Medulla oblongata (tissue), 1 donor: ENCODE measurements at regions not wholly inside any gene's neighbourhood (a gene's known extent, or its start where the extent isn't known, plus 50 kb on each side); places are given as distances from the start of the nearest gene placed in this dataset.

Source experiments
- DNase-seq: peaks from one replicate; pipeline ENCODE4 v3.0.0-alpha.2; 2015; ENCODE audit errors: extremely low spot score

- DNase-seq: no peak
These were observed 218.2 kb downstream of the JRKL start for GRCh38 chr11:96607864-96608558.

- DNase-seq: no peak
These were observed 224.3 kb downstream of the JRKL start for GRCh38 chr11:96614101-96614500.

- DNase-seq: no peak
These were observed 225.0 kb downstream of the JRKL start for GRCh38 chr11:96614846-96615245.

- no peak for DNase-seq
These were observed 230.7 kb downstream of the JRKL start for GRCh38 chr11:96620464-96621044.

- DNase-seq: no peak
These were observed 231.3 kb downstream of the JRKL start for GRCh38 chr11:96621161-96621560.

DNA sequence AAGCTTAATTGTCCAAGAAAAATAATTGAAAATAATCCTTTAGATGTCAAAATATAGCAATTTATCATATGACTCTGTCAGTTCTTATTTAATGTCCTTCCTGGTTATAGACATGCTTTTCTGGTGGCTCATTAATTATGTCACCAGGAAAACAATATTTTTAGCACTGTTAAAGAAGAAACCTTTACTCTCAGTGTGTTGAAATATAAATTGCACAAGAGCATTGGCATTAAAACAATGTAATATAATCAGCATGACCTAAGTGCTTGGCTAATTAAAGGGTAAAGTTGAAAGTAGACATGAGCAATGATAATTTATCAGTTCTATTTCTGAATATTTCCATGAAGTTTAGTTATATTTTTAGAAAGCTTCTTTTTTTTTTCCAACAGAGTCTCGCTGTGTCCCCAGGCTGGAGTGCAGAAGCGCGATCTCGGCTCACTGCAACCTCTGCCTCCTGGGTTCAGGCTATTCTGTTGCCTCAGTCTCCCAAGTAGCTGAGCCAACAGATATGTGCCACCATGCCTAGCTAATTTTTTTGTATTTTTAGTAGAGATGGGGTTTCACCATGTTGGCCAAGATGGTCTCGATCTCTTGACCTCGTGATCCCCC is 232.3 kb downstream of the JRKL start:
- DNase-seq: no peak

- DNase-seq: no peak
These were observed 234.3 kb downstream of the JRKL start for GRCh38 chr11:96624126-96624525.

DNA sequence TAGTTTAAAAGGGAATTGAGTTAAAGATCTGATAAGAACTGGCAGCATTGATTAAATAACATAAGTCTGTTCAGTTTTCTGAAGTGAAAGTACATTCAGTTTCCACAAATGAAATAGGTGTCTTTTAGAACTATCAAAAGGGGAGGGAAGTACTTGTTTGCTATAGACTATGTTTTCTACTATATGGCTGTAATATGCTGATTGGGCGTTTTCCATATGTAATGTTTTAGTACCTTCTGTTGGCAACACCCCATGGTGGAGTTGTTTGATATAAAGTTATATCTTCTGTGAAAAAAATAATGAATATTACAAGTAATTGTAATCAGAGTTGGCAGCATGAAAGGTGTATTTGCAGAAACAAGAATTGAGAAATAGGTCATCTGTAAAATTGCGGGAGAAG is 237.6 kb downstream of the JRKL start:
- no peak for DNase-seq

- DNase-seq: no peak
These were observed 245.8 kb downstream of the JRKL start for GRCh38 chr11:96635655-96636054.

- no peak for DNase-seq
These were observed 251.4 kb downstream of the JRKL start for GRCh38 chr11:96641261-96641660.

- DNase-seq: no peak
These were observed 252.8 kb downstream of the JRKL start for GRCh38 chr11:96642583-96642982.

- DNase-seq: no peak
These were observed 253.4 kb downstream of the JRKL start for GRCh38 chr11:96643173-96643572.

- DNase-seq: no peak
These were observed 257.8 kb downstream of the JRKL start for GRCh38 chr11:96647621-96648020.

- DNase-seq: no peak
These were observed 259.2 kb downstream of the JRKL start for GRCh38 chr11:96648991-96649390.

GRCh38 chr11:96652516-96652915 is 262.7 kb downstream of the JRKL start:
- DNase-seq: no peak

GRCh38 chr11:96655474-96655873 is 265.7 kb downstream of the JRKL start:
- no peak for DNase-seq

GRCh38 chr11:96658436-96658835 is 268.6 kb downstream of the JRKL start:
- DNase-seq: no peak

DNA sequence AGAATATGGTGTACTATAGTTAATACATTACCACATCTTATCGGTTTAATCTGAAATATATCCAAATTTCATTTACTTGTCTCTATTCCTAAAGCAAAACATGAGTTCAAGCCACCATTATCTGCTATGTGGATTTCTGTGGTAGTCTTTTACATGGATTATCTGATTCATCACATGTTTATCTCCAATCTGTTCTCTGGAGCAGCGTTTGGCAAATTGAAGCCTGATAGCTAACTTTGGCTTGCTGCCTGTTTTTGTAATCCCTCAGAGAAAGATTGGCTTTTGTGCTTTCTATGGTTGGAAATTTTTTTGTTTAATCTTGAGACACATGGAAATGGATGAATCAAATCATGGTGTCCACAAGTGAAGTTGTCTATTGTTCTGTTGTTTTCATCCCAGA is 274.3 kb downstream of the JRKL start:
- no peak for DNase-seq

GRCh38 chr11:96680211-96681018 is 290.6 kb downstream of the JRKL start:
- no peak for DNase-seq

GRCh38 chr11:96681019-96681716 is 291.4 kb downstream of the JRKL start:
- DNase-seq: no peak

GRCh38 chr11:96694338-96694737 is 304.5 kb downstream of the JRKL start:
- DNase-seq: no peak

DNA sequence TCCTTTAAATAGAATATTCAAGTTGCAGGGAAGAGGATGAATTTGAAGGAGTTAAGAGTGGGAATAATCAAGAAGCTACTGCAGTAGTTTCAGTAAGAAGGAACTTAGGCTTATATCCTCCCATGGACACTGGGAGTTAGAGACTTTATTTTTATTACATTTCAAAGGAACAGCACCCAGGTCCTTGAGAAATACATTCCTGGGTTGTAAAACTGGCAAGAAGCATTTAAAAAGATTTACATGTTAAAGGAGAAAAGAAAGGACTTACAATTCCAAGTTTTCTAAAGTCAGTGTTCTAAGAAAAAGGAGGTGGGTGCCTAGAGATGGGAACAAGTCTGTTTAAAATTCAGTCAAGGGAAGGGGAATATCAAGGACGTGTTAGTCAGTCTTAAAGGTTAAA is 306.9 kb downstream of the JRKL start:
- DNase-seq: no peak
